Cardiac muscle cell (in vitro differentiated cells and primary cell): ENCODE measurements at regions not wholly inside any gene's neighbourhood (a gene's known extent, or its start where the extent isn't known, plus 50 kb on each side); places are given as distances from the start of the nearest gene placed in this dataset.

Experiments used
- DNase-seq, 2 donors: peaks; one replicate each; pipeline versions ENCODE4 v3.0.0 to v3.0.0-alpha.2; 2010 to 2017; ENCODE audit warnings: low read depth in 1 of 2, low spot score in 1 of 2
- H3K27ac ChIP-seq: fragments of 200-600 bp; sonication (generic); 2 replicates; pipeline ENCODE4 v1.5.1; 2016
- H3K27me3 ChIP-seq: fragments of 200-600 bp; sonication (generic); 2 replicates; pipeline ENCODE4 v1.6.0; 2016; ENCODE audit warnings: control low read depth
- H3K36me3 ChIP-seq: fragments of 200-600 bp; sonication (generic); 2 replicates; pipeline ENCODE4 v1.5.1; 2016; ENCODE audit warnings: control low read depth
- H3K4me1 ChIP-seq: fragments of 200-600 bp; sonication (generic); 2 replicates; pipeline ENCODE4 v1.8.1; 2017; ENCODE audit warnings: low read depth, mild to moderate bottlenecking, mixed run types
- H3K4me3 ChIP-seq: fragments of 200-600 bp; sonication (generic); 2 replicates; pipeline ENCODE4 v1.5.1; 2016; ENCODE audit warnings: mild to moderate bottlenecking
- H3K9me3 ChIP-seq: fragments of 200-600 bp; sonication (generic); 2 replicates; pipeline ENCODE4 v1.5.1; 2017; ENCODE audit warnings: low read depth, mild to moderate bottlenecking, control low read depth
- CTCF ChIP-seq: IDR thresholded peaks from 2 replicates; pipeline ENCODE4 v1.5.1; 2012; ENCODE audit warnings: low read depth, mild to moderate bottlenecking, low read length

GRCh38 chr11:116409238-116409637 is 363.5 kb downstream of the BUD13 start:
- no peak overlapping the region for H3K4me3 ChIP-seq
- DNase-seq: no peak
- TF ChIP-seq CTCF: no peak

GRCh38 chr11:116406042-116406441 is 366.7 kb downstream of the BUD13 start:
- DNase-seq: no peak
- Histone ChIP-seq H3K4me3 (no peak overlapping the region), H3K4me1 (no peaks in the 10 kb centered on the region), H3K27me3 (no peaks in the 10 kb centered on the region), H3K9me3 (no peaks in the 10 kb centered on the region), H3K36me3 (no peaks in the 10 kb centered on the region), H3K27ac (no peak overlapping the region)
- TF ChIP-seq CTCF: no peak

More at GRCh38 chr11:116409238-116409637, 363.5 kb downstream of the BUD13 start:
- Histone ChIP-seq H3K27me3 (no peaks in the 10 kb centered on the region), H3K9me3 (no peaks in the 10 kb centered on the region), H3K4me1 (peaks cover 20% of the 10 kb centered on the region), H3K27ac (no peak overlapping the region), H3K36me3 (no peaks in the 10 kb centered on the region)

- H3K27me3 ChIP-seq: no peaks in the 10 kb centered on the region
- DNase-seq: no peak
- no peak overlapping the region for H3K4me3 ChIP-seq
- H3K36me3 ChIP-seq: no peaks in the 10 kb centered on the region
- H3K9me3 ChIP-seq: no peaks in the 10 kb centered on the region
- no peak for TF ChIP-seq CTCF
- no peaks in the 10 kb centered on the region for H3K4me1 ChIP-seq
- H3K27ac ChIP-seq: no peak overlapping the region
Observed at GRCh38 chr11:116404462-116404798, 368.4 kb downstream of the BUD13 start.

GRCh38 chr11:116403794-116404461 is 368.9 kb downstream of the BUD13 start:
- Histone ChIP-seq H3K9me3 (no peaks in the 10 kb centered on the region), H3K4me3 (no peak overlapping the region)

GRCh38 chr11:116400081-116400480 is 372.7 kb downstream of the BUD13 start:
- no peaks in the 10 kb centered on the region for H3K27me3 ChIP-seq
- no peaks in the 10 kb centered on the region for H3K9me3 ChIP-seq
- TF ChIP-seq CTCF: no peak
- H3K27ac ChIP-seq: no peak overlapping the region
- no peak overlapping the region for H3K4me3 ChIP-seq
- H3K36me3 ChIP-seq: no peaks in the 10 kb centered on the region
- H3K4me1 ChIP-seq: no peaks in the 10 kb centered on the region
- DNase-seq: no peak

More at GRCh38 chr11:116403794-116404461, 368.9 kb downstream of the BUD13 start:
- TF ChIP-seq CTCF: no peak
- Histone ChIP-seq H3K36me3 (no peaks in the 10 kb centered on the region), H3K27ac (no peak overlapping the region), H3K27me3 (no peaks in the 10 kb centered on the region), H3K4me1 (no peaks in the 10 kb centered on the region)
- DNase-seq: no peak
